ENCODE measurements at regions not wholly inside any gene's neighbourhood (a gene's known extent, or its start where the extent isn't known, plus 50 kb on each side); places are given as distances from the start of the nearest gene placed in this dataset.

- TF ChIP-seq CHD4 (IDR thresholded peaks at IDR 0.05) (no peak), ZZZ3 (IDR thresholded peaks at IDR 0.05; ENCODE audit: control insufficient read depth, insufficient read length, low read depth) (no peak)
Measured at GRCh38 chr4:81904121-81904520, 432.4 kb upstream of the RASGEF1B start (continued).

GRCh38 chr4:81903212-81903611 is 431.5 kb upstream of the RASGEF1B start:
- 65% methylated on average over 2 of the region's 2 CpGs for WGBS (ENCODE audit: insufficient coverage, insufficient replicate concordance, low lambda C conversion rate, missing lambda C conversion rate)
- SMC1A ChIA-PET (ENCODE audit: uncharacterized antibody, unreplicated experiment) = interaction anchor here (1.2 kb wide), 1 partner anchor 23 kb away, joined by 3 read pairs; no protein-coding TSS in a partner anchor
- POLR2A ChIA-PET = no interaction called here
- intact Hi-C loops (cut with micrococcal nuclease; ENCODE audit: unreplicated experiment) = no loop called here
- FAIRE-seq = no peak
- BruUV-seq (replicated peaks) = no TSS peak
- Histone ChIP-seq H3K27me3 (replicated peaks in 1 of 2; ENCODE audit: control insufficient read depth in 2 of 2, insufficient read depth in 2 of 2, low read length in 1 of 2) (no peaks in the 10 kb centered on the region), H4K20me1 (ENCODE audit: control insufficient read depth, insufficient read depth) (no peaks in the 10 kb centered on the region), H2AFZ (ENCODE audit: control insufficient read depth, low read depth, low read length) (no peak overlapping the region), H3K36me3 (ENCODE audit: control insufficient read depth in 2 of 2, insufficient read depth in 2 of 2, low read length in 1 of 2) (no peaks in the 10 kb centered on the region), H3K4me1 (ENCODE audit: control insufficient read depth, insufficient read depth, low read length) (0 out of 2 replicates have a peak, but pooled peaks cover 4% of the 10 kb centered on the region), H3K4me2 (ENCODE audit: control insufficient read depth, insufficient read depth) (no peak overlapping the region), H3K9ac (ENCODE audit: control insufficient read depth, insufficient read depth, low read length) (no peak overlapping the region), H3K4me3 (no peak overlapping the region), H3K27ac (ENCODE audit: control insufficient read depth, insufficient read depth) (no peak overlapping the region), H3K9me3 (replicated peaks; ENCODE audit: control insufficient read depth, insufficient read depth, low read length) (no peaks in the 10 kb centered on the region), H3K79me2 (ENCODE audit: control insufficient read depth, insufficient read depth, low read length) (no peaks in the 10 kb centered on the region)
- no peak for ATAC-seq
- no peak for DNase-seq (ENCODE audit: low read depth, low spot score)
- RAD21 ChIA-PET (ENCODE audit: unreplicated experiment) = no interaction called here
- no peak for TF ChIP-seq HDAC2 (IDR thresholded peaks at IDR 0.05)
- in situ Hi-C loops (cut with MboI) = no loop called here
- CTCF ChIA-PET = interaction anchor here (2.1 kb wide), 1 partner anchor 10 kb away, joined by 6 read pairs; no protein-coding TSS in a partner anchor

DNA sequence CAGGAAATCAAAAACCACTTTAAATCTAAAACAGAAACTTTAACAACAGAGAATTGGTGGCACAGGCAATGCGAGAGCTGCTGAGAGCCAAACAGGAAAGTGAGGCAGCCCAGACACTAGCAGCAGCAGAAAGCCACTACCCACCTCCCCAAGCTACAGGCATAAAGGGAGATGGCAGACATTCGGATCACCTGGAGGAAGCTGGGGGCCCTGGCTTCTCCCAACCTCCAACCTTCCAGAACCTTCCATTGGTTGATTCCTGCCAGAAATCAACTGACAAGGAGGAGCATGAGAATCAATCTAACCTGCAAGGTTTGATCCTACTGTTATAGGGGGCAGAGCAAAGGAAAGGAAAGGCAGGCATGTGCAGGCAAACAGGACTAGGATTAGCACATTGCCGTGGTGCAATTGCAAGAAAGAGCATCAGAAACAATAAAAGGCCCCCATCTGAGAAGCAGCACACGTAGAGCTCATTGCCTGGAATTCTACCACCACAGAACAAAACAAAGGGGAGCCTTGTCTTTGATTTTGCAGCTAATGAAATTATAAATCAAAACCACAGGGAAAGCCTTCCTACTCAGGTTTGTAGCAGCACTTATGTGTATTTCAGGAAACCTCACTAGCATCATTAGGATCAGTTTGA is 427.3 kb upstream of the RASGEF1B start:
- Histone ChIP-seq H3K9ac (ENCODE audit: control insufficient read depth, insufficient read depth, low read length) (no peak overlapping the region), H3K4me3 (no peak overlapping the region), H3K27me3 (replicated peaks in 1 of 2; ENCODE audit: control insufficient read depth in 2 of 2, insufficient read depth in 2 of 2, low read length in 1 of 2) (no peaks in the 10 kb centered on the region), H3K36me3 (ENCODE audit: control insufficient read depth in 2 of 2, insufficient read depth in 2 of 2, low read length in 1 of 2) (no peaks in the 10 kb centered on the region), H3K4me1 (ENCODE audit: control insufficient read depth, insufficient read depth, low read length) (no peaks in the 10 kb centered on the region), H3K9me3 (replicated peaks; ENCODE audit: control insufficient read depth, insufficient read depth, low read length) (no peaks in the 10 kb centered on the region), H3K4me2 (ENCODE audit: control insufficient read depth, insufficient read depth) (no peak overlapping the region), H2AFZ (ENCODE audit: control insufficient read depth, low read depth, low read length) (no peak overlapping the region), H3K79me2 (ENCODE audit: control insufficient read depth, insufficient read depth, low read length) (no peaks in the 10 kb centered on the region), H4K20me1 (ENCODE audit: control insufficient read depth, insufficient read depth) (no peaks in the 10 kb centered on the region), H3K27ac (ENCODE audit: control insufficient read depth, insufficient read depth) (no peak overlapping the region)
- RAD21 ChIA-PET (ENCODE audit: unreplicated experiment) = no interaction called here
- CTCF ChIA-PET = interaction anchor here (1.6 kb wide), 1 partner anchor 15 kb away, joined by 4 read pairs; no protein-coding TSS in a partner anchor
- intact Hi-C loops (cut with micrococcal nuclease; ENCODE audit: unreplicated experiment) = no loop called here
- in situ Hi-C loops (cut with MboI) = no loop called here
- WGBS (ENCODE audit: insufficient coverage, insufficient replicate concordance, low lambda C conversion rate, missing lambda C conversion rate) = 0% methylated on average over 4 of the region's 4 CpGs
- DNase-seq (ENCODE audit: low read depth, low spot score) (no peak), ATAC-seq (no peak), FAIRE-seq (no peak)
- SMC1A ChIA-PET (ENCODE audit: uncharacterized antibody, unreplicated experiment) = no interaction called here
- BruUV-seq (replicated peaks) = no TSS peak
- POLR2A ChIA-PET = no interaction called here
- no peak for TF ChIP-seq KLF5 (IDR thresholded peaks at IDR 0.05; ENCODE audit: partially characterized antibody)
- TF ChIP-seq, protein P1, sequence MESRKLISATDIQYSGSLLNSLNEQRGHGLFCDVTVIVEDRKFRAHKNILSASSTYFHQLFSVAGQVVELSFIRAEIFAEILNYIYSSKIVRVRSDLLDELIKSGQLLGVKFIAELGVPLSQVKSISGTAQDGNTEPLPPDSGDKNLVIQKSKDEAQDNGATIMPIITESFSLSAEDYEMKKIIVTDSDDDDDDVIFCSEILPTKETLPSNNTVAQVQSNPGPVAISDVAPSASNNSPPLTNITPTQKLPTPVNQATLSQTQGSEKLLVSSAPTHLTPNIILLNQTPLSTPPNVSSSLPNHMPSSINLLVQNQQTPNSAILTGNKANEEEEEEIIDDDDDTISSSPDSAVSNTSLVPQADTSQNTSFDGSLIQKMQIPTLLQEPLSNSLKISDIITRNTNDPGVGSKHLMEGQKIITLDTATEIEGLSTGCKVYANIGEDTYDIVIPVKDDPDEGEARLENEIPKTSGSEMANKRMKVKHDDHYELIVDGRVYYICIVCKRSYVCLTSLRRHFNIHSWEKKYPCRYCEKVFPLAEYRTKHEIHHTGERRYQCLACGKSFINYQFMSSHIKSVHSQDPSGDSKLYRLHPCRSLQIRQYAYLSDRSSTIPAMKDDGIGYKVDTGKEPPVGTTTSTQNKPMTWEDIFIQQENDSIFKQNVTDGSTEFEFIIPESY (IDR thresholded peaks at IDR 0.05) = no peak
- TF ChIP-seq PAX5 (IDR thresholded peaks at IDR 0.05; ENCODE audit: borderline replicate concordance, low read depth, low read length) = no peak
- TF ChIP-seq FOS (IDR thresholded peaks at IDR 0.05; ENCODE audit: borderline replicate concordance, extremely low read depth, insufficient read length) = no peak
- TF ChIP-seq CBX3 (IDR thresholded peaks at IDR 0.05; ENCODE audit: borderline replicate concordance, low read depth) = no peak
- TF ChIP-seq NR2C2 (IDR thresholded peaks at IDR 0.05; ENCODE audit: borderline replicate concordance, control insufficient read depth, insufficient read length, low read depth) = no peak
- TF ChIP-seq, protein P2, sequence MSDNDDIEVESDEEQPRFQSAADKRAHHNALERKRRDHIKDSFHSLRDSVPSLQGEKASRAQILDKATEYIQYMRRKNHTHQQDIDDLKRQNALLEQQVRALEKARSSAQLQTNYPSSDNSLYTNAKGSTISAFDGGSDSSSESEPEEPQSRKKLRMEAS (IDR thresholded peaks at IDR 0.05; ENCODE audit: low read depth, low read length) = no peak

Data from GM12878 (cell line).